GM12873 (cell line): ENCODE measurements at regions not wholly inside any gene's neighbourhood (a gene's known extent, or its start where the extent isn't known, plus 50 kb on each side); places are given as distances from the start of the nearest gene placed in this dataset.

ENCODE experiments used
- TF ChIP-seq, protein P1 (sequence below): IDR thresholded peaks from 2 replicates; pipeline ENCODE4 v1.5.1; 2012; ENCODE audit warnings: low read depth, mild to moderate bottlenecking, moderate library complexity, low read length, control low read depth; ENCODE audit not compliant: insufficient read depth; ENCODE audit errors: missing control alignments

- TF ChIP-seq, protein P1, sequence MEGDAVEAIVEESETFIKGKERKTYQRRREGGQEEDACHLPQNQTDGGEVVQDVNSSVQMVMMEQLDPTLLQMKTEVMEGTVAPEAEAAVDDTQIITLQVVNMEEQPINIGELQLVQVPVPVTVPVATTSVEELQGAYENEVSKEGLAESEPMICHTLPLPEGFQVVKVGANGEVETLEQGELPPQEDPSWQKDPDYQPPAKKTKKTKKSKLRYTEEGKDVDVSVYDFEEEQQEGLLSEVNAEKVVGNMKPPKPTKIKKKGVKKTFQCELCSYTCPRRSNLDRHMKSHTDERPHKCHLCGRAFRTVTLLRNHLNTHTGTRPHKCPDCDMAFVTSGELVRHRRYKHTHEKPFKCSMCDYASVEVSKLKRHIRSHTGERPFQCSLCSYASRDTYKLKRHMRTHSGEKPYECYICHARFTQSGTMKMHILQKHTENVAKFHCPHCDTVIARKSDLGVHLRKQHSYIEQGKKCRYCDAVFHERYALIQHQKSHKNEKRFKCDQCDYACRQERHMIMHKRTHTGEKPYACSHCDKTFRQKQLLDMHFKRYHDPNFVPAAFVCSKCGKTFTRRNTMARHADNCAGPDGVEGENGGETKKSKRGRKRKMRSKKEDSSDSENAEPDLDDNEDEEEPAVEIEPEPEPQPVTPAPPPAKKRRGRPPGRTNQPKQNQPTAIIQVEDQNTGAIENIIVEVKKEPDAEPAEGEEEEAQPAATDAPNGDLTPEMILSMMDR, result no peak
These were observed 83.5 kb upstream of the THY1 start for GRCh38 chr11:119506436-119506835.

- TF ChIP-seq, protein P1, result no peak
These were observed 82.9 kb upstream of the THY1 start for GRCh38 chr11:119505861-119506260.

- TF ChIP-seq, protein P1, result no peak
These were observed 82.1 kb upstream of the THY1 start for GRCh38 chr11:119505071-119505470.

- TF ChIP-seq, protein P1, result no peak
These were observed 81.4 kb upstream of the THY1 start for GRCh38 chr11:119504371-119504770.

GRCh38 chr11:119501777-119502405 lies 78.9 kb upstream of the THY1 start:
- TF ChIP-seq, protein P1, result no peak

- TF ChIP-seq, protein P1, result no peak
These were observed 74.7 kb upstream of the THY1 start for GRCh38 chr11:119497717-119498116.

- TF ChIP-seq, protein P1, result no peak
These were observed 74.0 kb upstream of the THY1 start for GRCh38 chr11:119496997-119497396.
